ENCODE measurements at regions not wholly inside any gene's neighbourhood (a gene's known extent, or its start where the extent isn't known, plus 50 kb on each side); places are given as distances from the start of the nearest gene placed in this dataset.

DNA sequence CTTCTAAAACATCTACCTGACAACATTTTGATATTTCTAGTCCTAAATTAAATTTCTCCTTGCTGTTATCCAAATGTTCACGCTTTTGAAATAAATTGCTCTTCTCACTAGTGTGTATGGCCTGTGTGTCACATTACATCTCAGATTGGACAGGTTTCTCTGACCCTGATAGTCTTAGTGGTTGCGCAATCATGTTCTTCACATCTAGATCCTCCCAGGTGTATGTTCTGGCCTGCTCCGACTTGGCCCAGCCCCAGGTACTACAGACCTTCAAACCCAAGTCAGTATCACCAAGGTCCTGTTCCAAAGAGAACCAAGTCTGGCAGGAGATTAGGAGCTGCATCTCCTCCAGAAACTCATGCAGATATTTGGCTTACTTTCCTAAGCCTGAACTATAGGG, 209.5 kb downstream of the ASCL1 start:
- TF ChIP-seq, protein P1, sequence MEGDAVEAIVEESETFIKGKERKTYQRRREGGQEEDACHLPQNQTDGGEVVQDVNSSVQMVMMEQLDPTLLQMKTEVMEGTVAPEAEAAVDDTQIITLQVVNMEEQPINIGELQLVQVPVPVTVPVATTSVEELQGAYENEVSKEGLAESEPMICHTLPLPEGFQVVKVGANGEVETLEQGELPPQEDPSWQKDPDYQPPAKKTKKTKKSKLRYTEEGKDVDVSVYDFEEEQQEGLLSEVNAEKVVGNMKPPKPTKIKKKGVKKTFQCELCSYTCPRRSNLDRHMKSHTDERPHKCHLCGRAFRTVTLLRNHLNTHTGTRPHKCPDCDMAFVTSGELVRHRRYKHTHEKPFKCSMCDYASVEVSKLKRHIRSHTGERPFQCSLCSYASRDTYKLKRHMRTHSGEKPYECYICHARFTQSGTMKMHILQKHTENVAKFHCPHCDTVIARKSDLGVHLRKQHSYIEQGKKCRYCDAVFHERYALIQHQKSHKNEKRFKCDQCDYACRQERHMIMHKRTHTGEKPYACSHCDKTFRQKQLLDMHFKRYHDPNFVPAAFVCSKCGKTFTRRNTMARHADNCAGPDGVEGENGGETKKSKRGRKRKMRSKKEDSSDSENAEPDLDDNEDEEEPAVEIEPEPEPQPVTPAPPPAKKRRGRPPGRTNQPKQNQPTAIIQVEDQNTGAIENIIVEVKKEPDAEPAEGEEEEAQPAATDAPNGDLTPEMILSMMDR (IDR thresholded peaks at IDR 0.05; ENCODE audit: low read depth, low read length) = no peak
- TF ChIP-seq POLR2A (IDR thresholded peaks at IDR 0.05; ENCODE audit: extremely low read depth, insufficient read length) = no peak

Measured in NB4 (cell line).